H9 (cell line): ENCODE measurements at regions not wholly inside any gene's neighbourhood (a gene's known extent, or its start where the extent isn't known, plus 50 kb on each side); places are given as distances from the start of the nearest gene placed in this dataset.

Experiments used
- DNase-seq: peaks from one replicate; pipeline ENCODE4 v3.0.0-alpha.2; 2017
- H2AFZ ChIP-seq: one replicate; pipeline ENCODE4 v1.6.1; 2013; ENCODE audit warnings: mild to moderate bottlenecking, low read length, control low read depth, moderate library complexity
- H2AK5ac ChIP-seq: 2 replicates; pipeline ENCODE4 v1.6.1; 2013; ENCODE audit warnings: low read length, control low read depth, mixed read lengths; ENCODE audit not compliant: insufficient read length
- H2BK120ac ChIP-seq: one replicate; pipeline ENCODE4 v1.6.1; 2013; ENCODE audit warnings: low read depth, mild to moderate bottlenecking, low read length, control low read depth, inconsistent platforms; ENCODE audit not compliant: poor library complexity, severe bottlenecking
- H2BK12ac ChIP-seq: 2 replicates; pipeline ENCODE4 v1.6.1; 2013; ENCODE audit warnings: low read length, control low read depth, mixed read lengths, low read depth; ENCODE audit not compliant: insufficient read length
- H2BK15ac ChIP-seq: 2 replicates; pipeline ENCODE4 v1.6.1; 2013; ENCODE audit warnings: low read depth, low read length, control low read depth
- H2BK20ac ChIP-seq: one replicate; pipeline ENCODE4 v1.6.1; 2013; ENCODE audit warnings: low read depth, mild to moderate bottlenecking, low read length, control low read depth, inconsistent platforms; ENCODE audit not compliant: poor library complexity, severe bottlenecking
- H2BK5ac ChIP-seq: 2 replicates; pipeline ENCODE4 v1.6.1; 2013; ENCODE audit warnings: low read length, control low read depth, mixed read lengths; ENCODE audit not compliant: insufficient read length
- H3K14ac ChIP-seq: 2 replicates; pipeline ENCODE4 v1.6.1; 2013; ENCODE audit warnings: low read length, control low read depth; ENCODE audit not compliant: insufficient read depth
- H3K18ac ChIP-seq: 2 replicates; pipeline ENCODE4 v1.6.1; 2013; ENCODE audit warnings: low read depth, mild to moderate bottlenecking, mixed read lengths, low read length, control low read depth; ENCODE audit not compliant: insufficient read length
- H3K23ac ChIP-seq: 2 replicates; pipeline ENCODE4 v1.6.1; 2013; ENCODE audit warnings: low read length, control low read depth, mixed read lengths, low read depth; ENCODE audit not compliant: insufficient read length
- H3K23me2 ChIP-seq: 2 replicates; pipeline ENCODE4 v1.6.1; 2013; ENCODE audit warnings: low read depth, mild to moderate bottlenecking, mixed read lengths, low read length, control low read depth; ENCODE audit not compliant: insufficient read length, poor library complexity, severe bottlenecking
- H3K27ac ChIP-seq: 2 replicates; pipeline ENCODE4 v1.5.1; 2013; ENCODE audit warnings: low read length, control low read depth, mixed read lengths, low read depth; ENCODE audit not compliant: insufficient read length
- H3K27me3 ChIP-seq: 2 replicates; pipeline ENCODE4 v1.6.1; 2013; ENCODE audit warnings: low read length, control low read depth, inconsistent platforms; ENCODE audit not compliant: insufficient read depth
- H3K4ac ChIP-seq: 2 replicates; pipeline ENCODE4 v1.6.1; 2013; ENCODE audit warnings: low read depth, mild to moderate bottlenecking, control low read depth, inconsistent platforms, low read length, moderate library complexity
- H3K4me1 ChIP-seq: 2 replicates; pipeline ENCODE4 v1.6.1; 2013; ENCODE audit warnings: low read length, control low read depth, inconsistent platforms; ENCODE audit not compliant: insufficient read depth
- H3K4me2 ChIP-seq: 2 replicates; pipeline ENCODE4 v1.6.1; 2013; ENCODE audit warnings: low read length, control low read depth, mixed read lengths; ENCODE audit not compliant: insufficient read length, insufficient read depth
- H3K56ac ChIP-seq: 2 replicates; pipeline ENCODE4 v1.6.1; 2013; ENCODE audit warnings: low read depth, mild to moderate bottlenecking, mixed read lengths, low read length, control low read depth; ENCODE audit not compliant: insufficient read length
- H3K79me1 ChIP-seq: 2 replicates; pipeline ENCODE4 v1.6.1; 2013; ENCODE audit warnings: low read depth, mild to moderate bottlenecking, moderate library complexity, low read length, control low read depth, inconsistent platforms; ENCODE audit not compliant: insufficient read depth, poor library complexity, severe bottlenecking
- H3K79me2 ChIP-seq: 2 replicates; pipeline ENCODE4 v1.6.1; 2013; ENCODE audit warnings: low read length, control low read depth, inconsistent platforms; ENCODE audit not compliant: insufficient read depth
- H3K9ac ChIP-seq: 2 replicates; pipeline ENCODE4 v1.6.1; 2013; ENCODE audit warnings: low read length, control low read depth, mixed read lengths; ENCODE audit not compliant: insufficient read length; ENCODE audit errors: extremely low read depth
- H3K9me3 ChIP-seq: one replicate; pipeline ENCODE4 v1.6.1; 2013; ENCODE audit warnings: low read depth, low read length, inconsistent platforms; ENCODE audit not compliant: control insufficient read depth
- H3T11ph ChIP-seq: one replicate; pipeline ENCODE4 v1.6.1; 2013; ENCODE audit warnings: mild to moderate bottlenecking, low read length, control low read depth, inconsistent platforms
- H4K20me1 ChIP-seq: one replicate; pipeline ENCODE4 v1.6.1; 2013; ENCODE audit not compliant: control insufficient read depth, insufficient read length, insufficient read depth
- H4K5ac ChIP-seq: 2 replicates; pipeline ENCODE4 v1.6.1; 2013; ENCODE audit warnings: low read depth, mild to moderate bottlenecking, mixed read lengths, low read length, control low read depth; ENCODE audit not compliant: insufficient read length
- H4K8ac ChIP-seq: replicated peaks from 2 replicates; pipeline ENCODE4 v1.6.1; 2013; ENCODE audit warnings: low read length, control low read depth, mixed read lengths, low read depth; ENCODE audit not compliant: insufficient read length
- H4K91ac ChIP-seq: 2 replicates; pipeline ENCODE4 v1.6.1; 2013; ENCODE audit warnings: low read depth, mild to moderate bottlenecking, moderate library complexity, mixed read lengths, low read length, control low read depth; ENCODE audit not compliant: insufficient read length
- H3K27ac Mint-ChIP-seq, 3 experiments: 2 replicates in 2 of 3; 3 replicates in 1 of 3; pipeline ENCODE4 v1.8.0; 2020 to 2021; ENCODE audit warnings: mixed read lengths in 3 of 3, mild to moderate bottlenecking in 1 of 3, moderate library complexity in 1 of 3
- H3K27me3 Mint-ChIP-seq: 2 replicates; pipeline ENCODE4 v1.8.0; 2021; ENCODE audit warnings: low read depth, mild to moderate bottlenecking, moderate library complexity, mixed read lengths
- H3K36me3 Mint-ChIP-seq, 3 experiments: 2 replicates in 2 of 3; 3 replicates in 1 of 3; pipeline ENCODE4 v1.8.0; 2020 to 2021; ENCODE audit warnings: low read depth in 3 of 3, mixed read lengths in 3 of 3; ENCODE audit not compliant: insufficient read depth in 1 of 3
- H3K4me1 Mint-ChIP-seq, 2 experiments: 2 replicates each; pipeline ENCODE4 v1.8.0; 2020; ENCODE audit warnings: mixed read lengths in 2 of 2
- H3K4me3 Mint-ChIP-seq, 2 experiments: 2 replicates in 1 of 2; 3 replicates in 1 of 2; pipeline ENCODE4 v1.8.0; 2020 to 2021; ENCODE audit warnings: mild to moderate bottlenecking in 2 of 2, mixed read lengths in 2 of 2, moderate library complexity in 1 of 2
- H3K9me3 Mint-ChIP-seq, 2 experiments: 2 replicates in 1 of 2; 3 replicates in 1 of 2; pipeline ENCODE4 v1.8.0; 2020; ENCODE audit warnings: mild to moderate bottlenecking in 2 of 2, mixed read lengths in 2 of 2, moderate library complexity in 1 of 2
- WGBS: extraction: QIAGEN DNeasy Blood & Tissue Kit; methylation state at CpG from one replicate; pipeline ENCODE4 v1.1.7; 2013; ENCODE audit warnings: missing lambda C conversion rate, low lambda C conversion rate, mixed read lengths; ENCODE audit not compliant: insufficient read length; ENCODE audit errors: extremely low coverage; 5-methylcytosine and 5-hydroxymethylcytosine counted together
- TF ChIP-seq, protein P1 (sequence below): fragments of 200-600 bp; sonication (generic); conservative IDR thresholded peaks from 3 replicates; pipeline ENCODE4 v1.8.0; 2021; ENCODE audit warnings: antibody characterized with exemption, mild to moderate bottlenecking

DNA sequence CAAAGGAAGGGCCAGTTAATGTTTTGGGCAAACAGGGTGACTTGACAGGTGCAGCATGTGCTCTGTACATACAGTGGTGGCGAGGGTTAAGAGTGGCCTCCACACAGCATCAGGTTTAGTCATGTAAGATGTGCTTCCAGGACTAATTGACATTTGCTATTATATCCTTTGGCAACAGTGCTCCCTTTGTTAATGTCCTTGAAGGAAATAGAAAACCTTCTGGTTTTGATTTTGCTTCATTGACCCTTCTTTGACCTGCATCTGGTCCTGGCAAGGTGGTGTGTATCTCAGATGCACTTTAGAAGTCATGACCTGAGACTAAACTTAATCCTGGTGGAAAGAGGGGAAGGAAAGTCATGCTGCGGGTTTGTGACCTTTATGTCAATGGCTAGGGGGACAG lies 440.0 kb downstream of the ENC1 start:
- Histone ChIP-seq H3K4ac (no peak overlapping the region), H3K4me1 (no peaks in the 10 kb centered on the region), H2AFZ (no peak overlapping the region), H3K18ac (no peak overlapping the region), H3K9me3 (no peaks in the 10 kb centered on the region), H4K5ac (no peak overlapping the region), H3K23ac (no peak overlapping the region), H4K8ac (no peak overlapping the region), H3K27me3 (no peaks in the 10 kb centered on the region), H3K27ac (no peak overlapping the region), H2BK15ac (no peak overlapping the region), H2BK120ac (no peak overlapping the region), H2AK5ac (no peak overlapping the region), H2BK12ac (no peak overlapping the region), H3T11ph (no peak overlapping the region), H3K79me1 (no peaks in the 10 kb centered on the region), H3K4me2 (no peak overlapping the region), H3K14ac (no peak overlapping the region), H4K91ac (no peak overlapping the region), H3K23me2 (no peaks in the 10 kb centered on the region), H3K79me2 (no peaks in the 10 kb centered on the region), H2BK20ac (no peak overlapping the region), H3K9ac (no peak overlapping the region), H2BK5ac (no peak overlapping the region), H3K56ac (no peak overlapping the region), H4K20me1 (no peaks in the 10 kb centered on the region)
- peaks cover 1% of the 10 kb centered on the region; the same call in 1 of the 2 replicates for H3K27me3 Mint-ChIP-seq
- no peaks in the 10 kb centered on the region for H3K4me1 Mint-ChIP-seq
- no peak overlapping the region for H3K27ac Mint-ChIP-seq
- no peaks in the 10 kb centered on the region for H3K9me3 Mint-ChIP-seq
- DNase-seq: no peak
- no peaks in the 10 kb centered on the region for H3K36me3 Mint-ChIP-seq
- H3K4me3 Mint-ChIP-seq: no peak overlapping the region
- no CpG with 5 or more reads among the region's 2 CpGs for WGBS
- TF ChIP-seq, protein P1, sequence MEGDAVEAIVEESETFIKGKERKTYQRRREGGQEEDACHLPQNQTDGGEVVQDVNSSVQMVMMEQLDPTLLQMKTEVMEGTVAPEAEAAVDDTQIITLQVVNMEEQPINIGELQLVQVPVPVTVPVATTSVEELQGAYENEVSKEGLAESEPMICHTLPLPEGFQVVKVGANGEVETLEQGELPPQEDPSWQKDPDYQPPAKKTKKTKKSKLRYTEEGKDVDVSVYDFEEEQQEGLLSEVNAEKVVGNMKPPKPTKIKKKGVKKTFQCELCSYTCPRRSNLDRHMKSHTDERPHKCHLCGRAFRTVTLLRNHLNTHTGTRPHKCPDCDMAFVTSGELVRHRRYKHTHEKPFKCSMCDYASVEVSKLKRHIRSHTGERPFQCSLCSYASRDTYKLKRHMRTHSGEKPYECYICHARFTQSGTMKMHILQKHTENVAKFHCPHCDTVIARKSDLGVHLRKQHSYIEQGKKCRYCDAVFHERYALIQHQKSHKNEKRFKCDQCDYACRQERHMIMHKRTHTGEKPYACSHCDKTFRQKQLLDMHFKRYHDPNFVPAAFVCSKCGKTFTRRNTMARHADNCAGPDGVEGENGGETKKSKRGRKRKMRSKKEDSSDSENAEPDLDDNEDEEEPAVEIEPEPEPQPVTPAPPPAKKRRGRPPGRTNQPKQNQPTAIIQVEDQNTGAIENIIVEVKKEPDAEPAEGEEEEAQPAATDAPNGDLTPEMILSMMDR: no peak
